HG03342 (cell line): ENCODE measurements at regions not wholly inside any gene's neighbourhood (a gene's known extent, or its start where the extent isn't known, plus 50 kb on each side); places are given as distances from the start of the nearest gene placed in this dataset.

Source experiments
- ATAC-seq: cut with Tn5 transposase; IDR thresholded peaks from one replicate; pipeline ENCODE4 v1.9.1; 2021; ENCODE audit warnings: mild to moderate bottlenecking, moderate library complexity; ENCODE audit not compliant: unreplicated experiment

GRCh38 chr6:170048615-170049256 is 242.1 kb downstream of the DLL1 start:
- ATAC-seq: no peak

GRCh38 chr6:170047823-170048222 is 243.1 kb downstream of the DLL1 start:
- no peak for ATAC-seq

GRCh38 chr6:170046791-170047626 is 243.9 kb downstream of the DLL1 start:
- ATAC-seq: no peak

- ATAC-seq: no peak
Observed at GRCh38 chr6:170045981-170046667, 244.8 kb downstream of the DLL1 start.

DNA sequence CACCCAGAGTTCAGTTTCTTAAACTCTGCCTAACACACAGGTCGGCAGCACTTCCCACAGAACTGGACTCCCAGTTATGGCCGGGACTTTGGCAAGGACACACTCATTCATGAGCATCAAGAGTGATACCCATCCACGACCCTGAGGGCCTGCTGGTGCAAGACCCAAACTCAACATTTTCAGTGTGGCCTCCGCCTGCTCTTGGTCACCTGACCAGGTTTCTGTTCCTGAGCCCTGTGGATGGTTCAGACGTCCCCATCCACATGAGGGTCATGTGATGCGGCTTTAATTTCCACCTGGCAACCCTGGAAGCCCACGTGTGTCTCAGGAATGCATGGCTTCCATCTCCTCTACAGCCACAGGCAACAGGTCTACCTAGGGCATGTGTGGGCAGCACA is 245.3 kb downstream of the DLL1 start:
- no peak for ATAC-seq

DNA sequence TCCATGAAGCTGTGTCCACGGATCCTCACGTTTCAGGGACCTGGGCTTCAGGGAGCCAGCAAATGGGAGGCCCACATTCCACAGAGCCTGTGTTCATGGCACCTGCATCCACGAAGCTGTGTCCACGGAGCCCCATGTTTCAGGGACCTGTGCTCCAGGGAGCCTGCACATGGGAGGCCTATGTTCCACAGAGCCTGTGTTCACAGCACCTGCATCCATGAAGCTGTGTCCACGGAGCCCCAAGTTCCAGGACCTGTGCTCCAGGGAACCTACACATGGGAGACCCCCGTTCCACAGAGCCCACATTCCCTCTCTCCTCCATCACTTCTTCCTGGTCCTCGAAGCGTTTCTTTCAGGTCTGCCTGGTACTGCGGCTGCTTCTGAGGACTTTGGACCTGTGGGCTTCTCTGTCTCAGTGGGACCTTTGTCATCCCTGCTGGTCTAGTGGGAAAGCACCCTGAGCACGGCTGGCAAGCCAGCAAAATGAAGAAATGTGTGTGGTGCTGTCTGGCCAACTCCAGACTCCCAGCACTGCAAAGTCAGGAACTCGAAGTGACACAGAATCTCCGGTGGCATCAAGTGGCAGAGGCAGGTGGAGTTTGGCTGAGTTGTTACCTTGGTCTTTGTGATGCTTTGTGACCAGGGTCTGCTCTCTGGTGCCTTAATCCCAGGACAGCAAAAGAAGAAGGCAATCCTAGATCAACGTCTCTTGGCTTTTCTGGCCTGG is 245.9 kb downstream of the DLL1 start:
- no peak for ATAC-seq

DNA sequence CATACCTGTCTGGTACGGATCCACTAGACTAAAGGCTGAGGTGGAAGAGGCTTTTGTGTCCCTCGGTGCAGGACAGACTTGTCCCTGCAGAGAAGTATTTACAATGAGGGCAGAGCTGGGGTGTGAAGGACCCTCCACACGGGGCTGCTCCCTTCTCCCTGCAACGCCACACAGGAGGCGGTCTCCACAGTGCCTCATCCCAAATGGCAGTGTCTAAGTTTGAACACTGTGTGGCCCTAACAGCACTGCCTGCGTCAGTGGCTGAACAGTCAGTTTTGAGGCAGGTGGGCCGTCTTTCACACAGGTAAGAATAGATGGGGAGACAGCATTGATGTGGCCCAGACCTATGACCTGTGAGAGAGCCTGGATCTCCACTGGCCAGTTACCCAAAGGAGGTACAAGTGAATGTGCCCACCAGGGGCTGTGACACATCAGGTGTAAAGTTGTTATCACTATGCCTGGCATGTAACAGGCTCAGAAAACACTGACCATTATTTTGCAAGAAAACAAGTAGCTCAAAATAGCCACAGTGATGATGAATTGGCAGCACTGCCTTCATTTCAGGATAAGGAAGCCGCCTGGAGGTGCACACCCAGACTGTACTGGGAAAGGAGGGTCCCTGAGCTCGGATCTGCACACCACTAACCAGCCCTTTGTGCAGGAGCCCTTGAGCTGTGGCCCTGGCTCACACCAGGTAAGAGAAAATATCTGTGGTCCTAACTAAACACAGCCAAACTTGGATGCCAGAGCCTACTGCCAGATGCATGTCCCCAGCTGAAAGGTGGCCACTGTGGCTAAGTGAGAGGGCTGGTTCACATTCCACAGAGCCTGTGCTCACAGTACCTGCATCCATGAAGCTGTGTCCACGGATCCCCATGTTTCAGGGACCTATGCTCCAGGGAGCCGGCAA is 246.7 kb downstream of the DLL1 start:
- no peak for ATAC-seq

- no peak for ATAC-seq
Observed at GRCh38 chr6:170043150-170043819, 247.6 kb downstream of the DLL1 start.

- ATAC-seq: no peak
Observed at GRCh38 chr6:170042596-170043118, 248.2 kb downstream of the DLL1 start.

DNA sequence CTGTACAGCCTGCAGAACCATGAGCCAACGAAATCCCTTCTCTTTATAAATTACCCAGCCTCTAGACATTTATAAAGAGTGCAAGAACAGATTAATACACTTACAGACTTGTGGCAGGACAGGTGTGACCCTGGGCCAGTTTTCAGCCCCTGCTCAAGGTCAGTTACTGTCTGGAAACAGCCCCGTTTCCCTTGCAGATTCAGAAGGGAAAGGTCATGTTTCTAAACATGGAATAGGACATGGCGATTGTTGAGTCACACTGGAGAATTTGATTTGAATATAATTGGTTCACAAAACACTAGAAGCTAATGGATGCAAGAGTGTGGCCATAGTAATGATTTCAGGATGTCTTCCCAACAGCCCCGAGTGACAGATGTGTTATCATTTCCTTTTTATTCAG is 248.8 kb downstream of the DLL1 start:
- ATAC-seq: no peak

DNA sequence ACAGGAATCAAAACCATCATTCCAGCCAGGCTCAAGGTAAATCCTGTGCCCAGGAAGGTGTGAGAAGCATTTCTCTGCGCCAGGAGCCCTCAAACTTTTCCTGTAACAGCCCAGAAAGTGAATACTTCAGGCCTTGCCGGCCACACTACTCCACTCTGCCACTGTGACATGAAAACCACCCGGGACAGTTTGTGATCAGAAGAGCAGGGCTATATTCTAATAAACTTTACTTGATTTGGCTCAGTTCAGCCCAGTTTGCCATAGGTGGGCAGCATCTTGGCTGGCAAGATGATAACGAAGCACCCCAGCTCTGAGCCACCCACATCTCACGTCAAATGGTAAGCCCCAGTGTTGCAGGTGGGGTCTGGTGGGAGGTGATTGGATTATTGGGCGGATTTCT is 249.4 kb downstream of the DLL1 start:
- no peak for ATAC-seq

- no peak for ATAC-seq
Observed at GRCh38 chr6:170040906-170041305, 250.0 kb downstream of the DLL1 start.

- no peak for ATAC-seq
Observed at GRCh38 chr6:170040115-170040500, 250.8 kb downstream of the DLL1 start.

GRCh38 chr6:170039156-170040114 is 251.4 kb downstream of the DLL1 start:
- ATAC-seq: no peak

GRCh38 chr6:170038708-170039107 is 252.2 kb downstream of the DLL1 start:
- ATAC-seq: no peak

GRCh38 chr6:170038251-170038650 is 252.6 kb downstream of the DLL1 start:
- ATAC-seq: no peak

- ATAC-seq: no peak
Observed at GRCh38 chr6:170037541-170038250, 253.2 kb downstream of the DLL1 start.

- no peak for ATAC-seq
Observed at GRCh38 chr6:170036916-170037315, 254.0 kb downstream of the DLL1 start.
